ENCODE measurements at regions not wholly inside any gene's neighbourhood (a gene's known extent, or its start where the extent isn't known, plus 50 kb on each side); places are given as distances from the start of the nearest gene placed in this dataset.

GRCh38 chr12:127648321-127648720, 618.6 kb upstream of the TMEM132C start:
- TF ChIP-seq CTCF (IDR thresholded peaks at IDR 0.05) (no peak), EZH2 (IDR thresholded peaks at IDR 0.05) (no peak), EZH2phosphoT487 (IDR thresholded peaks at IDR 0.05) (no peak)
